H1 (cell line): ENCODE measurements at regions not wholly inside any gene's neighbourhood (a gene's known extent, or its start where the extent isn't known, plus 50 kb on each side); places are given as distances from the start of the nearest gene placed in this dataset.

Experiments used
- ATF2 ChIP-seq: IDR thresholded peaks from 2 replicates; pipeline ENCODE4 v1.6.1; 2012; ENCODE audit warnings: low read length, inconsistent platforms
- CEBPB ChIP-seq: IDR thresholded peaks from 2 replicates; pipeline ENCODE4 v1.6.1; 2012; ENCODE audit warnings: low read depth, low read length
- EZH2 ChIP-seq: fragments of 200-600 bp; sonication (generic); IDR thresholded peaks from 2 replicates; pipeline ENCODE4 v1.7.1; 2012; ENCODE audit warnings: low read depth, mild to moderate bottlenecking, moderate library complexity, low read length, inconsistent platforms; ENCODE audit not compliant: severe bottlenecking
- RAD21 ChIP-seq, 2 experiments: IDR thresholded peaks in 1 of 2; conservative IDR thresholded peaks in 1 of 2; 2 replicates each; pipeline ENCODE4 v1.6.1; 2011; ENCODE audit warnings: low read depth in 2 of 2, low read length in 2 of 2, improper control_type of control experiment in 1 of 2, inconsistent platforms in 1 of 2, mild to moderate bottlenecking in 1 of 2, moderate library complexity in 1 of 2
- RBBP5 ChIP-seq: IDR thresholded peaks from 2 replicates; pipeline ENCODE4 v1.7.1; 2012; ENCODE audit warnings: low read depth, mild to moderate bottlenecking, inconsistent platforms, low read length, moderate library complexity, borderline replicate concordance
- RFX5 ChIP-seq: IDR thresholded peaks from 2 replicates; pipeline ENCODE4 v1.6.1; 2011; ENCODE audit warnings: low read depth, low read length, improper control_type of control experiment, borderline replicate concordance
- ZNF274 ChIP-seq: IDR thresholded peaks from 2 replicates; pipeline ENCODE4 v1.7.0; 2012; ENCODE audit warnings: low read length, borderline replicate concordance; ENCODE audit errors: extremely low read depth
- TF ChIP-seq, protein P1 (sequence below): fragments of 300-600 bp; sonication (generic); IDR thresholded peaks from 2 replicates; pipeline ENCODE4 v1.7.1; 2012; ENCODE audit warnings: low read length, moderate library complexity, mild to moderate bottlenecking, inconsistent platforms; ENCODE audit not compliant: insufficient replicate concordance

DNA sequence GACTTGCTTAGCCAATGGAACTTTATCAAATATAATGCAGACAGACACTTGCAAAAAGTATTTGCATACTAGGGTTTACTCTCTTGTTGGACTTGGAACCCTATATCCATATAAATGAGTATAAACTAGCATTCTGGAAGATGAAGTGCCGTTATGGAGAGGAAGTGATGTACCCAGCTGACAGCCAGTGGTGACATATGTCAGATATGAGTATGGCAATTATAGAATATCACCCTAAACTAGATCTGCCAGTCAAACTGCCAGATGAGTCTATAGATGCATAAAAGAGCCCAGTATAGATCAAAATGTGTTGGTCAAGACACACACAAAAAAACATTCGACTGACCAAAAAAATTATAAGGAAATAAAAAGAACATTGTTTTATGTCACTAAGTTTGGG lies 739.3 kb downstream of the PLA2G4A start (continued):
- TF ChIP-seq, protein P1, sequence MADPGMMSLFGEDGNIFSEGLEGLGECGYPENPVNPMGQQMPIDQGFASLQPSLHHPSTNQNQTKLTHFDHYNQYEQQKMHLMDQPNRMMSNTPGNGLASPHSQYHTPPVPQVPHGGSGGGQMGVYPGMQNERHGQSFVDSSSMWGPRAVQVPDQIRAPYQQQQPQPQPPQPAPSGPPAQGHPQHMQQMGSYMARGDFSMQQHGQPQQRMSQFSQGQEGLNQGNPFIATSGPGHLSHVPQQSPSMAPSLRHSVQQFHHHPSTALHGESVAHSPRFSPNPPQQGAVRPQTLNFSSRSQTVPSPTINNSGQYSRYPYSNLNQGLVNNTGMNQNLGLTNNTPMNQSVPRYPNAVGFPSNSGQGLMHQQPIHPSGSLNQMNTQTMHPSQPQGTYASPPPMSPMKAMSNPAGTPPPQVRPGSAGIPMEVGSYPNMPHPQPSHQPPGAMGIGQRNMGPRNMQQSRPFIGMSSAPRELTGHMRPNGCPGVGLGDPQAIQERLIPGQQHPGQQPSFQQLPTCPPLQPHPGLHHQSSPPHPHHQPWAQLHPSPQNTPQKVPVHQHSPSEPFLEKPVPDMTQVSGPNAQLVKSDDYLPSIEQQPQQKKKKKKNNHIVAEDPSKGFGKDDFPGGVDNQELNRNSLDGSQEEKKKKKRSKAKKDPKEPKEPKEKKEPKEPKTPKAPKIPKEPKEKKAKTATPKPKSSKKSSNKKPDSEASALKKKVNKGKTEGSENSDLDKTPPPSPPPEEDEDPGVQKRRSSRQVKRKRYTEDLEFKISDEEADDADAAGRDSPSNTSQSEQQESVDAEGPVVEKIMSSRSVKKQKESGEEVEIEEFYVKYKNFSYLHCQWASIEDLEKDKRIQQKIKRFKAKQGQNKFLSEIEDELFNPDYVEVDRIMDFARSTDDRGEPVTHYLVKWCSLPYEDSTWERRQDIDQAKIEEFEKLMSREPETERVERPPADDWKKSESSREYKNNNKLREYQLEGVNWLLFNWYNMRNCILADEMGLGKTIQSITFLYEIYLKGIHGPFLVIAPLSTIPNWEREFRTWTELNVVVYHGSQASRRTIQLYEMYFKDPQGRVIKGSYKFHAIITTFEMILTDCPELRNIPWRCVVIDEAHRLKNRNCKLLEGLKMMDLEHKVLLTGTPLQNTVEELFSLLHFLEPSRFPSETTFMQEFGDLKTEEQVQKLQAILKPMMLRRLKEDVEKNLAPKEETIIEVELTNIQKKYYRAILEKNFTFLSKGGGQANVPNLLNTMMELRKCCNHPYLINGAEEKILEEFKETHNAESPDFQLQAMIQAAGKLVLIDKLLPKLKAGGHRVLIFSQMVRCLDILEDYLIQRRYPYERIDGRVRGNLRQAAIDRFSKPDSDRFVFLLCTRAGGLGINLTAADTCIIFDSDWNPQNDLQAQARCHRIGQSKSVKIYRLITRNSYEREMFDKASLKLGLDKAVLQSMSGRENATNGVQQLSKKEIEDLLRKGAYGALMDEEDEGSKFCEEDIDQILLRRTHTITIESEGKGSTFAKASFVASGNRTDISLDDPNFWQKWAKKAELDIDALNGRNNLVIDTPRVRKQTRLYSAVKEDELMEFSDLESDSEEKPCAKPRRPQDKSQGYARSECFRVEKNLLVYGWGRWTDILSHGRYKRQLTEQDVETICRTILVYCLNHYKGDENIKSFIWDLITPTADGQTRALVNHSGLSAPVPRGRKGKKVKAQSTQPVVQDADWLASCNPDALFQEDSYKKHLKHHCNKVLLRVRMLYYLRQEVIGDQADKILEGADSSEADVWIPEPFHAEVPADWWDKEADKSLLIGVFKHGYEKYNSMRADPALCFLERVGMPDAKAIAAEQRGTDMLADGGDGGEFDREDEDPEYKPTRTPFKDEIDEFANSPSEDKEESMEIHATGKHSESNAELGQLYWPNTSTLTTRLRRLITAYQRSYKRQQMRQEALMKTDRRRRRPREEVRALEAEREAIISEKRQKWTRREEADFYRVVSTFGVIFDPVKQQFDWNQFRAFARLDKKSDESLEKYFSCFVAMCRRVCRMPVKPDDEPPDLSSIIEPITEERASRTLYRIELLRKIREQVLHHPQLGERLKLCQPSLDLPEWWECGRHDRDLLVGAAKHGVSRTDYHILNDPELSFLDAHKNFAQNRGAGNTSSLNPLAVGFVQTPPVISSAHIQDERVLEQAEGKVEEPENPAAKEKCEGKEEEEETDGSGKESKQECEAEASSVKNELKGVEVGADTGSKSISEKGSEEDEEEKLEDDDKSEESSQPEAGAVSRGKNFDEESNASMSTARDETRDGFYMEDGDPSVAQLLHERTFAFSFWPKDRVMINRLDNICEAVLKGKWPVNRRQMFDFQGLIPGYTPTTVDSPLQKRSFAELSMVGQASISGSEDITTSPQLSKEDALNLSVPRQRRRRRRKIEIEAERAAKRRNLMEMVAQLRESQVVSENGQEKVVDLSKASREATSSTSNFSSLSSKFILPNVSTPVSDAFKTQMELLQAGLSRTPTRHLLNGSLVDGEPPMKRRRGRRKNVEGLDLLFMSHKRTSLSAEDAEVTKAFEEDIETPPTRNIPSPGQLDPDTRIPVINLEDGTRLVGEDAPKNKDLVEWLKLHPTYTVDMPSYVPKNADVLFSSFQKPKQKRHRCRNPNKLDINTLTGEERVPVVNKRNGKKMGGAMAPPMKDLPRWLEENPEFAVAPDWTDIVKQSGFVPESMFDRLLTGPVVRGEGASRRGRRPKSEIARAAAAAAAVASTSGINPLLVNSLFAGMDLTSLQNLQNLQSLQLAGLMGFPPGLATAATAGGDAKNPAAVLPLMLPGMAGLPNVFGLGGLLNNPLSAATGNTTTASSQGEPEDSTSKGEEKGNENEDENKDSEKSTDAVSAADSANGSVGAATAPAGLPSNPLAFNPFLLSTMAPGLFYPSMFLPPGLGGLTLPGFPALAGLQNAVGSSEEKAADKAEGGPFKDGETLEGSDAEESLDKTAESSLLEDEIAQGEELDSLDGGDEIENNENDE, result no peak
- no peak for TF ChIP-seq EZH2
- TF ChIP-seq RBBP5, result no peak
- no peak for TF ChIP-seq RAD21 (IDR thresholded peaks at IDR 0.05 in 1 of 2, conservative IDR thresholded peaks at IDR 0.05 in 1 of 2; ENCODE audit: low read depth in 2 of 2, low read length in 2 of 2)
- no peak for TF ChIP-seq ZNF274
- no peak for TF ChIP-seq RFX5
- no peak for TF ChIP-seq ATF2
- TF ChIP-seq CEBPB, result no peak
